Ascending aorta (tissue), 2 donors: ENCODE measurements at regions not wholly inside any gene's neighbourhood (a gene's known extent, or its start where the extent isn't known, plus 50 kb on each side); places are given as distances from the start of the nearest gene placed in this dataset.

Experiments
- DNase-seq, 2 donors: peaks; one replicate each; pipeline ENCODE4 v3.0.0-alpha.2; 2019; ENCODE audit warnings: low spot score in 2 of 2
- H3K27ac ChIP-seq, 2 donors: fragments of 200-600 bp; sonication (generic); one replicate each; pipeline ENCODE4 v1.5.1; 2016 to 2017; ENCODE audit warnings: mild to moderate bottlenecking in 1 of 2
- H3K27me3 ChIP-seq: fragments of 200-600 bp; sonication (generic); one replicate; pipeline ENCODE4 v1.5.1; 2017
- H3K36me3 ChIP-seq, 2 donors: fragments of 200-600 bp; sonication (generic); one replicate each; pipeline ENCODE4 v1.5.1; 2016
- H3K4me1 ChIP-seq, 2 donors: fragments of 200-600 bp; sonication (generic); one replicate each; pipeline ENCODE4 v1.5.1; 2016 to 2017; ENCODE audit warnings: mild to moderate bottlenecking in 1 of 2
- H3K4me3 ChIP-seq, 2 donors: fragments of 200-600 bp; sonication (generic); one replicate each; pipeline ENCODE4 v1.5.1; 2016 to 2017; ENCODE audit warnings: mild to moderate bottlenecking in 1 of 2
- H3K9me3 ChIP-seq, 2 donors: fragments of 200-600 bp; sonication (generic); one replicate each; pipeline ENCODE4 v1.5.1; 2016
- intact Hi-C: fragments of 100-400 bp; cut with DNase I; formaldehyde crosslinking; loops from one replicate; pipeline ENCODE4 v1.15.1; 2023
- TF ChIP-seq, protein P1 (sequence below), 3 experiments: fragments of 200-600 bp in 2 of 3; fragments of 450-650 bp in 1 of 3; sonication (generic) in 2 of 3; IDR thresholded peaks; one replicate each; pipeline ENCODE4 v1.5.1; 2016 to 2019; ENCODE audit warnings: antibody characterized with exemption in 3 of 3, mild to moderate bottlenecking in 1 of 3, moderate library complexity in 1 of 3

DNA sequence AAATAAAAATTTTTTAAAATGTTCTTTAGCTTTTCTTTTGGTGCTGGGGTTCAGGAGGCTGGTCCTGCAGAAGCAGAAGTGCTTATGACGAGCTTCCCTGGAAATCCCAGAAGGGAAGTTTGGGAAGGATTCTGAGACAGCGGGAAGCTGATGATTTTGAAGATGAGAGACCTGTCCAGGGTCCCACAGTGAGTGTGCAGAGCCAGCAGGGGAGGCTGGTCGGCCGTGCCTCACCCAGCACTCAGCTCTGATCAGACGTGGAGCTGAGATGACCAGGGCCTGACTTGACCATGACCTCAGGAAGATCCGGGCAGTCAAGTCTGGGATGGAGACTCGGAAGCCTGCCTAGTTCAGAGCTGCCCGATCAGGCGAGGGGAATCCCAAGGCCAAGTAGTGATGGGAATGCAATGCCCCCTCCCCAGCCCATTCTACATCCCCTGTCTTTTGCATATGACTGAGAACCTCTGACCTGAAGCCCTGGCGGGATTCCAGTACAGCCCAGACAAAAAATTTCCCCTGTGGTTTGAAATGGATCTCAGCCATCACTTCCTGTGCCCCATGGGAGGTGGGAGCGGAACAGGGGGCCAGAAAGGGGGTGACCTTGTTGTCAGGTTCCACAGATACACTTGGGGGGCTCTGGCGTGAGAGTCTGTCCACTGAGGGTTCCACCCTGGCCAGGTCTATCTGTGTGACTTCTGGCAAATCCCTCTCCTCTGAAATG lies 96.8 kb upstream of the RUNX3 start:
- no peak overlapping the region for H3K27ac ChIP-seq
- DNase-seq = no peak
- H3K4me3 ChIP-seq = no peak overlapping the region
- H3K4me1 ChIP-seq = no peaks in the 10 kb centered on the region
- H3K27me3 ChIP-seq = no peaks in the 10 kb centered on the region
- intact Hi-C loops = no loop called here
- no peaks in the 10 kb centered on the region for H3K9me3 ChIP-seq
- TF ChIP-seq, protein P1, sequence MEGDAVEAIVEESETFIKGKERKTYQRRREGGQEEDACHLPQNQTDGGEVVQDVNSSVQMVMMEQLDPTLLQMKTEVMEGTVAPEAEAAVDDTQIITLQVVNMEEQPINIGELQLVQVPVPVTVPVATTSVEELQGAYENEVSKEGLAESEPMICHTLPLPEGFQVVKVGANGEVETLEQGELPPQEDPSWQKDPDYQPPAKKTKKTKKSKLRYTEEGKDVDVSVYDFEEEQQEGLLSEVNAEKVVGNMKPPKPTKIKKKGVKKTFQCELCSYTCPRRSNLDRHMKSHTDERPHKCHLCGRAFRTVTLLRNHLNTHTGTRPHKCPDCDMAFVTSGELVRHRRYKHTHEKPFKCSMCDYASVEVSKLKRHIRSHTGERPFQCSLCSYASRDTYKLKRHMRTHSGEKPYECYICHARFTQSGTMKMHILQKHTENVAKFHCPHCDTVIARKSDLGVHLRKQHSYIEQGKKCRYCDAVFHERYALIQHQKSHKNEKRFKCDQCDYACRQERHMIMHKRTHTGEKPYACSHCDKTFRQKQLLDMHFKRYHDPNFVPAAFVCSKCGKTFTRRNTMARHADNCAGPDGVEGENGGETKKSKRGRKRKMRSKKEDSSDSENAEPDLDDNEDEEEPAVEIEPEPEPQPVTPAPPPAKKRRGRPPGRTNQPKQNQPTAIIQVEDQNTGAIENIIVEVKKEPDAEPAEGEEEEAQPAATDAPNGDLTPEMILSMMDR (IDR thresholded peaks at IDR 0.05) = no peak
- no peaks in the 10 kb centered on the region for H3K36me3 ChIP-seq

DNA sequence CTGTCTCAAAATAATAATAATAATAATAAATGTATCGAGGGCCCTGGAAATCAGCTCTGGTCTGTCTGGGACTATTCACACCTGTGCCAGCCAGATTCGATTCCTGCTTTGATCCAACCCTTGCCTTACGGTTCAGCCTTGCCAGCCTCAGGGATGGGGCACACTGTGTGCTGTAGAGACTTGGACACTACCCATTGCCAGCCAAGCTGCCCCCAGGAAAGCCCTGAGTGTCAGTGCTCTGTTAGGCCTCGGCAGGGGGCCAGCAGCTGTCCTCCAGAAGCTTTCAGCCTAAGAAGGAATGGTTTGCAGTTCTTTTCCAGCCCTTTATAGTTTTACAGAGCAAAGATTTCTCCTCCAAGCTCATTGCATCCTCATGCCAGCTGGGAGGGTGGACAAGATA lies 96.2 kb upstream of the RUNX3 start:
- Histone ChIP-seq H3K27me3 (no peaks in the 10 kb centered on the region), H3K36me3 (no peaks in the 10 kb centered on the region), H3K4me3 (no peak overlapping the region), H3K9me3 (no peaks in the 10 kb centered on the region), H3K27ac (no peak overlapping the region), H3K4me1 (no peaks in the 10 kb centered on the region)
- intact Hi-C loops = no loop called here
- TF ChIP-seq, protein P1 (IDR thresholded peaks at IDR 0.05) = no peak
- no peak for DNase-seq

DNA sequence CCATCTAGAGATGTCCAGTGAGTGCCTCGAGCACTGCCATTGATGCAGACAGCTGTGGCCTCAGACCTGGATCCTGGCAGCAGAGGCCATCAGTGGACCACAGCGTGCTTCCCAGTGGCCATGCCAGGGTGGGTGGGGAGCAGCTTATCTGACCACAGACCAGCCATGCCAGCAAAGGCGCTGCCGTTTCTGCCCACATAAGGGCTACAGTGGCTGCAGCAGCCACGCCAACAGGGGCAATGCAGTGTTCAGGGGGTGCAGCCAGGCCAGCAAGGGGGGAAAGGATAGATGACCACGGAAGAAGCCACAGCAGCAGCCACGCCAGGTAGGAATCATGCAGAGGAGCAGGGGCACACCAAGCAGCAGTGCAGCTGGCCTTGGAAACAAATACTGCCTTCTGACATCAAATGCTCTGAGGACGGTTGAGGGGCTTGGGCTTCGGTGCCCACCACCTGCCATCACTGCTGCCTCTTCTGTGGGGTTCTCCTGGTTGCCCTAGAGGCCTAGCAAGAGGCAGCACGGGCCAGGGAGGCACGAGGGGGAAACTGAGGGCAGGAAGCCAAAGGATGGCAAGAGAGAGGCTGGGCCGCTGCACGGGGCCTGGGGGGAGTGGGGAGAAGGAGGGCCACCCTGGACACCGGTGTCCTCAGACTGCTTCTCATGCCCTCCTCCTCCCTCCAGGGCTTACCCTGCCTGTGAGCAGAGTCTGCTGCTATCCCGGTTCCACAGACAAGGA lies 94.7 kb upstream of the RUNX3 start:
- Histone ChIP-seq H3K27ac (no peak overlapping the region), H3K9me3 (no peaks in the 10 kb centered on the region), H3K4me1 (no peaks in the 10 kb centered on the region), H3K4me3 (no peak overlapping the region), H3K27me3 (no peaks in the 10 kb centered on the region), H3K36me3 (no peaks in the 10 kb centered on the region)
- TF ChIP-seq, protein P1 (IDR thresholded peaks at IDR 0.05) = no peak
- intact Hi-C loops = no loop called here
- no peak for DNase-seq

DNA sequence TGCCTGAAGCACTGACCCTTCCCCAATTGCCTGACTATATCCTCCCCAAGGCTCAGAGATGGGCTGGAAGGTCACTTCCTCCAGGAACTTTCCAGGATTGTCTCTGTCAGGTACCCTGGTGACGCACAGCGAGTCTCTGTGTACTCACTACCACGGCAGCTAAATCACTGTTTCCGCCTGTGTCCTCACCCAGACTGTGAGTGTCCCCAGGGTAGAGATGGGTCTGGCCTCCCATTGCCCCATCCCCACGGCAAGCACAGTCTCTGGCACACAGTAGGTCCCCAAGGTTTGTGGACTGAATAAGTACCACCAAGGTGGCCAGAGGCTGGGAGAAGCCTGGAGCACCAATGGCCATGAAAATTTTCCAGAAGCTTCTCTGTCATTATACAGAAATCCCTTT lies 93.8 kb upstream of the RUNX3 start:
- intact Hi-C loops = no loop called here
- Histone ChIP-seq H3K36me3 (no peaks in the 10 kb centered on the region), H3K27ac (no peak overlapping the region), H3K27me3 (no peaks in the 10 kb centered on the region), H3K9me3 (no peaks in the 10 kb centered on the region), H3K4me3 (no peak overlapping the region), H3K4me1 (no peaks in the 10 kb centered on the region)
- no peak for DNase-seq
- TF ChIP-seq, protein P1 (IDR thresholded peaks at IDR 0.05) = no peak

DNA sequence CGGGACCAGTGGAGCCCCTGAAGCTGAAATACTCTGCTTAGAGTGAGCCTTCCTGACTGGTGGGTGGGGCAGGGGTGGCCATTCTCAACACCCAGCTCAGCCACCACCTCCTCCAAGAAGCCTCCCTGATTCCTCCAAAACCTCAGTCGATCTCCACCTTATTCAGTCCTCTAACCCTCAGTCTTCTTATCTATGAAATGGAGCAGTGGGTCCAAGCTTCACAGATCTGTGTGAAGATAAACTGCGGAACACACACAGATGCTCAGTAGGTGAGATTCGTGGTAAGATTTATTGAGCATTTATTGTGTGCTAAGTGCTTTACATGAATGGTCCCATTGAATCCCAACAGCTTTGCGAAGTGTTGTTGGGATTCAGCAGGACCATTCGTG lies 93.1 kb upstream of the RUNX3 start:
- no peaks in the 10 kb centered on the region for H3K27me3 ChIP-seq
- H3K4me3 ChIP-seq = no peak overlapping the region
- no peaks in the 10 kb centered on the region for H3K9me3 ChIP-seq
- DNase-seq = no peak
- no peaks in the 10 kb centered on the region for H3K4me1 ChIP-seq
- H3K27ac ChIP-seq = peak overlapping the region in 1 of 2 donors; percentile 32
- H3K36me3 ChIP-seq = no peaks in the 10 kb centered on the region
- TF ChIP-seq, protein P1 (IDR thresholded peaks at IDR 0.05) = no peak
- intact Hi-C loops = no loop called here
